ELR (cell line): ENCODE measurements at regions not wholly inside any gene's neighbourhood (a gene's known extent, or its start where the extent isn't known, plus 50 kb on each side); places are given as distances from the start of the nearest gene placed in this dataset.
"Not testable (repeated sequence)": the region's sequence is repeated elsewhere in the genome, so short reads cannot be mapped to it uniquely, and the experiment has no call there.

ENCODE experiments used
- DNase-seq: peaks from one replicate; pipeline ENCODE4 v3.0.0-alpha.2; 2015; ENCODE audit warnings: low read depth

DNA sequence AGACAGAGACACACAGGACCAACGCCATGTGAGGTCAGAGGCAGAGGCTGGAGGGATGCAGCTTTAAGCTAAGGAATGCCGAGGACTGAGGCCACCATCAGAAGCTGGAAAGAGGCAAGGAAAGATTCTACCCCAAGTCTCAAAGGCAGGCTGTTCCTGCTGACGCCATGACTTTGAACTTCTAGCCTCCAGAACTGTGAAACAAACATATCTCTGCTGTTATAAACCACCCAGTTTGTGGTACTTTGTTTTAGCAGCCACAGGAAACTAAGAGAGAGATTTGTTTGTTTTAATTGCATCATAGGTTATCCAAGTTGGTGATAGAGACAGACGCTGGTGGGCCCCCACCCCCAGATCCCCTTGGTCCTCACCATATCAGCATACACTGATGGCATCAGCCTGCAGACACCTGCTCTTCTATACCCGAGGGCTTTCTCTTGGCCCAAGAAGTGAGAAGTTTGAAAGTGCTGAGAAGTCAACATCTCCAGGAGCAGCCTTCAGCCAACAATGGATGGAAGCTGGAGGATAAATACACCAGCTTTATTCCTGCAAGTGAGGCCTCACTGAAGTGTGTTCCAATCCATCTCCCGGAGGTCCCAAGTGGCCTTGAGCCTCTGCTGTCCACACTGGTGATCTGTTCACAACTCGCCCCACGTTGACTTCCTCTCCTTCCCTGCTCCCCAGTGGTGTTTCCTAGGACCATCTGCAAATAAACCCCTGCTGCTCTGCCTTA is 154.7 kb downstream of the BTBD3 start:
- no peak for DNase-seq

DNA sequence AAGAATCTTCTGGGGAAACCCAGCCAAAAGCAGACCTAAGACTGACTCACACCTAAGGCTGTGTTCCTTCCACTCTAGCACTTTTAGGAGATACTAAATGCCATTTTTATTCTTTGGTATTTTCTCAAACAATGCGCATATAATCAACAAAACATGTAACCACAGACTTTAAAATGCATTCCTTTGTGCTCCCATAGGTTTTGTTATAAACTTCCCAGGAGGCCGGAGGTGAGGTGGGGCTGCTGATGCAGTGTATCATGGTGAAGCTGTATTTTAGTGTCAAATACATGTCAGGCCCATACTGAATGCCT is 155.2 kb downstream of the BTBD3 start:
- no peak for DNase-seq

DNA sequence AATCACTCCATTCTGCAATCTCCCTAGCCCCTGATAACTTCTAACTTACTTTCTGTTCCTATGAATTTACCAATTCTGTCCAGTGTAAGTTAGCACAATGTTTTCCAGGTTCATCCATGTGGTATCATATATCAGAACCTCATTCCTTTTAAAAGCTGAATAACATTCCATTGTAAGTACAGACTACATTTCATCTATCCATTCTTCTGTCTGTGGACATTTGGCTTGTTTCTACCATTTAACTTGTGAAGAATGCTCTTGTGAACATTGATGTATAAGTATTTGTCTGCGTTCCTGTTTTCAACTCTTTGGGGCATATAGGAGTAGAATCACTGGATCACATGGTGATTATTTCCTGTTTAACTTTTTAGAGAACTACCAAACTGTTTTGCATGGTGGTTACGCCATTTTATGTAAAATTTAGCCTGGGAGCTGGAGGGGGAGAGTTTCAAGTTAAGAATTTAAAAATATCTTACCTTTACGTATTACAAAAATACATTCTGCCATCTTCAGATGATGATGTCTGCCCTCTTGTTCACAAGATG is 156.5 kb downstream of the BTBD3 start:
- no peak for DNase-seq

DNA sequence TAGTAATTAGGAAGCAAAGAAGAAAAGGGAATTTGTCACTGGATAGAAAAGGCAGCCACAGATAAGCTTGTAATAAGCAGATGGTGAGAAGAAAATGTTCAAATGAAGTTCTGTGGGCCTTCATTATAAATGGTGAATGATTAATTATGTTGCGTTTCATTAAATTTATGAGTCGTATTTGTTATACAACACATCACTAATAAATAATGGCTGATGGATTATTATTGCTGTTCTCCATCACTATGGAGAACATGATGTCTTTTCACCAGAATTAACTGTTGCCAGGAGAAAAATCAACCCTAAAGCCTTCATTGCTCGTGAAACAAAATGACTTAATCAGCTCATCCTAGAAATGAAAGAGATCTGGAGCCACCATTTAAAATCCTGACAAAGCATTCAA is 158.5 kb downstream of the BTBD3 start:
- no peak for DNase-seq

DNA sequence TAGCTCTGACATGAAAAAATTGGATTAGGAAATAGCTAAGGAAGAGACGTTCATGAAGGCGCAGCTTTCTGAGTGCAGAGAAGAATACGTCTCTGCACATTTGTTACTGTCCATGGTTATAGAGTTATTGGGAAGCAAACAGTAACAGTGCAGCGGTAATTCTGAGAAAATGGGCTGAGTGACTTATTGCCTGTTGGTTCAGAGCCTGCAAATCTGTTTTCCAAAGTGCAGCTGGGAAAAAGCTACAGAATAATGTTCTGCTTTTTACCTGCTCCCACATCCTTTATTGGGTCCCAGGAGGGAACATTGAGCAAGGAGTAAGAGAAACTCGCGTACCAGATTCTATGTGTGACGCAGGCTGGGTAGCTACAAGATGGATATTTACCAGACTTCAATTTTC is 160.2 kb downstream of the BTBD3 start:
- no peak for DNase-seq

DNA sequence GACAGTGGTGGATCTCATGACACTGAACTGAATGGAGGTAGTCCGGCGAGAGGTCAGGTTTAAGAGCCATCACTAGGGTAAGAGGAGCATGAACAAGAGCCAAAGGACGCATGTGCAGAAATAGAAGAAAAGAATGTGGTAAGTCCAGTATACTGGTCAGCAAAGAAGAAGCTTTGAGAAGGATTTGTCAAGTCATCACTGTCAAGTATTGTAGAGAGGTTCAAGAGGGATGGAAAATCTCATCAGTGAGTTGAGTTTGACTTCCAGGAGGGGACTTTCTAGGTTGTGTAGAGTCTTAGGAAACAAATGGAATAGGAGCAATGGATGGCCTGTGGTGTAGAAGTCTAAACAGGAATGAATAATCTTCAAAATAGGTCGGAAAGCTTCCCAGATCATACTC is 161.8 kb downstream of the BTBD3 start:
- DNase-seq = no peak

DNA sequence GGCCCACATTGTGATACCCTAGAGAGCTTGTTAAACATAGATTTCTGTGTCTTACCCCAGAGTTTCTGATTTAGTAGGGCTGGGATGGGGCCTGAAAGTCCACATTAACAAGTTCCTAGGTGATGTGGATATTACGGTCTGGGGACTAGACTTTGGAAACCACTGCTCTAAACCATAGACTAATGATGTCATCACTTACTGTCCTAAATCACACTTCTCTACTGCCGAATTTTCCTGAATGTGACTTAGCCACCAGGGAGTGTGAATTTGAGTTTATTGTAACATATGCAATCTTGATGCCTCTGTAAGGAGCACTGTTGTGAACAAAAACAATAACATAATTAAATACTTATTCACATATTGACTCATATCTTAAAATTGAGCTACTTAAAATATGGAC is 165.6 kb downstream of the BTBD3 start:
- DNase-seq = no peak

DNA sequence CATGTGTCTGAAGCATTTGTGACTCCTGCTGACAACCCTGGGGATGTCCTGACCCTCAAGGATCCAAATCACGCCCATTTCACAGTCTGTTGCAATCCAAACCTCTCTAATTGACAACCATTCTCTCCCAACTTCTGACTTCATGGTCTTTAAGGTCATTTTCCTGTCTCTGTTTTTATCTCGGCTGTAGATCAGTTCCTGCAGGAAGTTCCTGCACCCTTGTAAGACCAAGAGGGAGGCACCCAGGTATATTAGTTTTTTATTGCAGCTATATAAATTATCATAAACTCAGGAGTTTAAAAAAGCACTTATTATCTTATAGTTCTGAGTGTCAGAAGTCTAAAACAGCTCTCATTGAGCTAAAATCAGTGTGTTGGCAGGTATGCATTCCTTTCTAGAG is 166.8 kb downstream of the BTBD3 start:
- DNase-seq = no peak

DNA sequence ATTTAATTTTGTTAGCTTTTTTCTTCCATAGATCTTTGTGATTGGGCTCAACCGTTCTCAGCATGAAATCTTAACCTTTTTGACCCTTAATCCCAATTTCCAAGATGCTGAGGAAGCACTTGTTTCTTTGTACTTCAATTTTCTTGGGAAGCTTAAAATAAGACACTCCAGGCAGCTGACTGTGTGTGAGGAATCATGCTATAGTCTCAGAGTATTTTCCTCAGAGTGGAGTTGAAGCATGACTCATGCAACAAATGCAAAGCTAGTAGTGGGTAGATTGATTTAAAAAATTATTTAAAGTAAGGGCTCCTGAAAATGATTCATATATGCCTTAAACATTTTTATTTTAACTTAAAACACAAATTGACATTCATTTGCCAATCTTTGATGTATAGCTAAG is 168.7 kb downstream of the BTBD3 start:
- DNase-seq = peak; percentile 34

DNA sequence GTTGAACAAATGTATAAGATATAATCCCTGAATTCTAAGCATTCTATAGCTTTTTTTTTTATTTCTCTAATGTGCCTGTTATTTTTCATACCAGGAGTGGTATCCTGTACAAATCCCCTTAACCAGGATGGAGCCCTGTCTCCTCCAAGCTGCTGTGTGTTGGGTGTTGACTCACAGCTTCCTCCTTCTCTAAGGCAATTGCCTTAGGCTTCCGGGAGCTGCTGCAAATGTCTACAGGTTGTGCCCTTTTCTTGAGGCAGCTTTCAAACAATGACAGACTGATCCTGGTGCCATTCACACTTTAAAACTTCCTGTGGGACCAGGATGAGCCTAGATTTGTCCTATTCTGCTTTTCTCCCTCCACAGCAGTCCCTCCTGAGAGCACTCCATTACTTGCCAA is 173.2 kb downstream of the BTBD3 start:
- DNase-seq = peak; percentile 20

DNA sequence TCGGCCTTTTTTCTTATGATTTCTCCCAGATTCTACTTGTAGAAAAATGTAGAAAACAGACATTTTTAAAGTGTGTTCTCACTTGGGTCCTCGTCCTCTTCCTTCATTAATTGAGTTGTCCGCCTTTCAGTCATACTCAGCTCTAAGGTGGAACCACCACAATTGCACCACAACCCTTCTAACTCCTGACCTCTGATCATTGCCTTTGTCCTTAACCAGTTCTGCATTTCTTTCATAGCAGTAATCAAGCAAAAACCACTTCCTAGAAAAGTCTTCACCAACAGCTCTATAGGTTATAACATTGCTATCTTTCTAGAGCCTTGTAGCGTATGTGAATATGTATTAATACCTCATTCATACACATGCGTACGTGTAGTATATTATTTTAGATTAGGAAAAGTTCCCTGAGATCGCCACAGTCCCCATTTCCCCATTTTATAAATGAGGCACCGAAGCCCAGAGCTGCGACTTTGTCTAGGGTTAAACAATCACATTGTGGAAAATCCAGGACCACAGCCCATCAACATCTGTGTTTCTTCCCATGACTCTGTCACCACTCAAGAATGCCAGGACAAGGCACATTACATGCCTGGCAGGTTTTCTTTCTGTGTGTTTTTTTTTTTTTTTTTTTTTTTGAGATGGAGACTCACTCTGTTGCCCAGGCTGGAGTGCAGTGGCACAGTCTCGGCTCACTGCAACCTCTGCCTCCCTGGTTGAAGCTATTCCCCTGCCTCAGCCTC is 175.5 kb downstream of the BTBD3 start:
- no peak for DNase-seq

DNA sequence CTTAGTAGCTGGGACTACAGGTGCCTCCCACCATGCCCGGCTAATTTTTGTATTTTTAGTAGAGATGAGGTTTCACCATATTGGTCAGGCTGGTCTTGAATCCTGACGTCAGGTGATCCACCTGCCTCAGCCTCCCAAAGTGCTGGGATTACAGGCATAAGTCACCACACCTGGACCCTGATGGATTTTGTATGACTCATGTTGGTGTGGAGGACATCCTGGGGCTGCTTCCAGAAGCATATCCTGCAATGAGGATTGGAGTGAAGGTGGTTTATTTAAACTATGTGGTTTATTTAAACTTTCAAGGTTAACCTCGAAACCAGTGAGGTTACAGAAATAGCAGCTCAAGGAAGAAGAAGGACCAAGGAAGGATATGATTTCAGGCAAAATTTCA is 176.1 kb downstream of the BTBD3 start:
- DNase-seq = not testable (repeated sequence)

DNA sequence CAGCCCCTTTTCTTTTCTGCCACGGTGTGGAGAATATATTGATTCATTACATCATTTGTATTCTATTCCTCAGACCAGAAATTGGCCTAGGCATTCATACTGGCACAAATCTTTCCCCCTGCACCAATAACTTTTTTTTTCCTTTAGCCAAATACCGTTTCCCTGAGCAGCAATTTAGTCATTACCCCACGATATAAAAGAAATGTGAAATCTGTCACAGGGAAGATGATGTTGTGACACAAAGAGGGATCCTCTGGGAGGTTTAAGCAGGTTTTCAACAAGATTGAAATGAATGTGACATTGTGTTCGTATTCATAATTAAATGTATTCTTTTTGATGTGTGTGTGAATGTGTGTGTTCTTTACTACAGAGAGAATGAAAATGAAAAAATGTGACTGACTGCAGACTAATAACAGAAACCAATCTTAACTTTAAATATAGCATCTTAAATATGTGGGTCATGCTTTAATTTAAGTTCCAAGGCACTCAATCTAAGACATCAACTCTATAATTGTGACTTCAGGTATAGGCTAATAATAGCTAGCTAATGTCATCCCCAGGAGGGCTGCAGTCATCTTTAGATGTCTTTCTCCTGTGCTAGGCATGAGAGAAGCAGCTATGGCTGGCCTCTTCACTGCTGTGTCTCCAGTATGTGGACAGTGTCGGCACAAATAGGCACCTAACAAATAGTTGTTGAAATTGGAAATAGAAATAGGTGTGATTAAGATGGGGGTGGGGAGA is 177.7 kb downstream of the BTBD3 start:
- DNase-seq = no peak

DNA sequence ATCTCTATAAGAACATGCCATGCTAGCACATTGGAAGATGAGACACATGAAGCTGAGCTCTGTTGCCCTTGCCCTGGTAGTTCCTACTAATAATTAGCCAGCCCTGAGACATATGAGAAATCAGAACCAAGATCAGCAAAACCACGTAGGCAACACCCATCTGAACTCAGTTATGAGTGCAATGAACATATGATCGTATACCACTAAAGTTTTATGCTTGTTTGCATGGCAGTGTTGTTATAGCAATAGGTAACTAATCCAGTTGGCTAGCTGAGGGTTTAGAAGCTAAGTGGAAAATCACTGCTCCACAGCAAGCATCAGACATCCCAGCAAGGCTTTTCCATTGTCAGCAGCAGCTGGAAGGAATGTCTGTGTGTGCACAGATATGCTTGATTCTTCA is 180.7 kb downstream of the BTBD3 start:
- DNase-seq = no peak

DNA sequence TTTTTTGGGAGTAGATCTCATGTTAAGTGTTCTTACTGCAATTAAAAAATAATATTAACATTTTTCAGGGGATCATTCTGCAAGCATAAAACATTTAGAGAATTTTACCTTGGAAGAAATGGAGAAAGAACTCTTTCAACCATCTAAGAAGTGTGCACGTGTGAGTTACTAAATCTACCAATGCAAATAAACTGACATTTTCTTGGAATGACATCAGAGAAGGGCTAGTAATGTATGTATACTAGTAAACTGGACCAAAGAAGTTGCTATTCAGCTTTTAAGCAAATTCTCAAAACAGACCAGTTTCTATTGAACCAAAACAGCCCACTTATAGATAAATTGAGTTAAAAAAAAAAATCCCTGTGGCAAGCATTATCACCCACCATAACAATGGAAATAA is 191.2 kb downstream of the BTBD3 start:
- no peak for DNase-seq

DNA sequence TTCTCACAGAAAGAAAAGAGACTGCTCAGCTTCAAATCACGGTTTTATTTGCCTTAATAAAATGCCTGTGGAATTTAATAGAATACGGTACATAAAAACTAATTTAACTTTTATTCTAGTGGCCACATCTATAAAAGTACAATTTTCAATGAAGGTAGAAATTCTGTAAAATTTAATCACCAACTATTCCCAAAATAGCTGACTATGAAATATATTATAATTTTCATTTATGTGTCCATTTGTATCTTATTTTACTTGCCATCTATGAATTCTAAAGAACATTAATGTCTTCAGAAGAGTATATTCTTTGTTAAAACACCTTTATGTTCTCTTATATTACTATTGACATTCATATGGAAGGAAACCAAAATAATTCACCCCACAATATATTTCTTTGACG is 192.6 kb downstream of the BTBD3 start:
- no peak for DNase-seq

DNA sequence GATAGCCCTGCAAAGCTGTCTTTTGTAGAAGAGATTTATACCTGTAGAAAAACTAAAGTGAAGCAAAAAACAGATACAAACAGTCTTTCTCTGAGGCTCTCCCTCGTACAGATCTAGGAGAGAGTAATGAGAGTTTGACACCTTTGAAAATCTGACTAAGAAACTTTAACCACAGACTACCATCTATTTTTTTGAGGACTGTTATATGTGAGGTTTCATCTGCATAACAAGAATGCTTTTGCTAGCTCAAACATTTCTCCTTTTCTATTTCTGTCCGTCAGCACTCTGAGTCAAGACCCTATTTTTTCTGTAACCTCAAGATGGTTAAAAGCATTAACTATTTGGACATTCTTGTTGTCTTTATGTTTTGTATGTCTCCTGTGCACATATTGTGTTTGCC is 193.0 kb downstream of the BTBD3 start:
- no peak for DNase-seq

DNA sequence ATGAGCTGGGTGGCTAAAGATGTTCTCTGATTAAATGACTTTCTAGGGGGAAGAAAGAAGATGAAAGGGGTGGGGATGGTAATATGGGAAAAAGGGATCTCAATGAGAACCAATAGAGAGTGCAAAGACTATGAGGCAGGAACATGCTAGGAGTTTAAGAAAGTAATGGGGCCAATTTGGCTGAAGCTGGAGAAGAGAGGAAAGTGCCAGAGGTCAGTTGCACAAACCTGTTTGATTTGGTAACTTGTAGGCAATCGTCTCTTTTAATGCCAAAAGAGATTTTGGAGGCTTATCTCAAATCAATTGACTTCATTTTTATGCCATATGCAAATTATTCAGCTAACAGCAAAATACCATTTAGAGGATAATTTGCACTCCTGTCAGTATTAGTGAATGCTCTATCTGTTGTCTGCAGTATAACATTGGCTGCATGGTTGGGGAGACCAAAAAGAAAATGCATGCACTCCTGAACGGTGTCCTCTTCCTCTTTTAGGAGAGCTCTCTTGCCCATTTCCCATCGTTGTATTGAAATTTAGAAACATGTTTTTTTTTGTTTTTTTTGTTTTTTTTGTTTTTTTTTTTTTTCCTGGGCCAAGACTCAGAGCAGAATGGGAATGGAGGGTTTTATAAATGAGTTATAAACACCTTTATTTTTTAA is 193.9 kb downstream of the BTBD3 start:
- no peak for DNase-seq

DNA sequence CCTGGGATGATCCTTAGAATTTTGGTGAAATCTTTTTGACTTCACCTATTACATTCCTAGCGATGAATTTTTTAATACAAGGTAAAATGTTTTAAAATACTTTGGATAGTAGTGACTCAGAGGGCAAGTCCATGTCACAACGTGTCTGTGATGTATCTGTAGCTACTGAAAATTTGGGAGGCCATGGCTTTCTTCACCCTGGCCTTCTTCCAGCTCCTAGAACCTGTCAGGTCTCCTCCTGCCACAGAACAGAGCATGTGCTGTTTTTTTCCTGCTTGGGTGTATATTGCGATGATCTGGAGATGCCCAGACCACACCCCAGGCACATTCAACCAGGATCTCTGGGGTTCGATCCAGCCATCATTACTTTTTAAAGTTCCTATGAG is 194.4 kb downstream of the BTBD3 start:
- no peak for DNase-seq

DNA sequence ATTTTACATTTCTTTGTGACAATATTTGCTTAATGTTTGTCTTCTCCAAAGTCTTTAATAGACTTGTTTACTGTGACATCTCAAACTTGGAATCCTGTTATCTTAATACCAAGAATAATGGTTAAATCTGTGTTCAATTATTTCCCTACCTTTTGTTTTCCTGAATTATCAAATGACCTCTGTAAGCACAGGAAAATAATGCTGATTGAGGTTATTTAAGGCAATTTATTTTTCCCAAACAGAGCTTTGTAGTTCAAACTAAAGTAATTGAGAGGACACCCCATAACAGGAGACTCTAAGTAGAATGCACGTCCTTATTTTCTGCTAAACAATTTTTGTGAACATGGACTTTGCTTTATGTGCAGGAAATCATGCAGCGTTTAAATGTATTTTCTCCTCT is 195.0 kb downstream of the BTBD3 start:
- DNase-seq = no peak

DNA sequence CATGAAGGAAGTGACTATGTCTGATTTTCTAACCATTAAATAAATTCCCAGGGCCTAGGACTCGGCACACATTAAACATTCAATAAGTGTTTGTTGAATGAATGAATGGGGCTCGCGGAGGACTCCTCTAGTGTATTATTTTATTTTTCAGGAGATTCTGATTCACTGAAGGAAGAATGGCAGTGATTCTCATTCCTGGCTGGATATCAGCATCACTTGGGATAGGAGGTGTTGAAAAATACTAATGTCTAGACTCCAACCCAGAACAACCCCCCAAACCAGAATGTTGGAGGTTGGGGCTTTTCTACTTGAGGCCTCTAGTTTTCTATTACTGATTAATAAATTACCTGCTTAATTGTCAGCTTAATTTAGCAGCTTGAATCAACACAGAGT is 195.4 kb downstream of the BTBD3 start:
- DNase-seq = no peak
